Breast epithelium (tissue), 3 donors: ENCODE measurements at regions not wholly inside any gene's neighbourhood (a gene's known extent, or its start where the extent isn't known, plus 50 kb on each side); places are given as distances from the start of the nearest gene placed in this dataset.

Source experiments
- CTCF ChIP-seq, 3 donors: fragments of 450-650 bp; IDR thresholded peaks; one replicate each; pipeline ENCODE4 v1.5.1; 2016 to 2017; ENCODE audit warnings: antibody characterized with exemption in 3 of 3, mild to moderate bottlenecking in 3 of 3, moderate library complexity in 3 of 3
- POLR2A ChIP-seq: fragments of 450-650 bp; IDR thresholded peaks from one replicate; pipeline ENCODE4 v1.6.1; 2016; ENCODE audit warnings: antibody characterized with exemption, mild to moderate bottlenecking, moderate library complexity

- no peak for TF ChIP-seq CTCF (IDR thresholded peaks at IDR 0.05)
- no peak for TF ChIP-seq POLR2A
Observed at GRCh38 chr17:33519692-33520091, 226.6 kb upstream of the ASIC2 start.
